H1 (cell line): ENCODE measurements at regions not wholly inside any gene's neighbourhood (a gene's known extent, or its start where the extent isn't known, plus 50 kb on each side); places are given as distances from the start of the nearest gene placed in this dataset.

Experiments
- CHD7 ChIP-seq: fragments of 300-600 bp; sonication (generic); IDR thresholded peaks from 2 replicates; pipeline ENCODE4 v1.7.1; 2012; ENCODE audit warnings: low read length, moderate library complexity, mild to moderate bottlenecking, inconsistent platforms; ENCODE audit not compliant: insufficient replicate concordance
- RAD21 ChIP-seq, 2 experiments: IDR thresholded peaks in 1 of 2; conservative IDR thresholded peaks in 1 of 2; 2 replicates each; pipeline ENCODE4 v1.6.1; 2011; ENCODE audit warnings: low read depth in 2 of 2, low read length in 2 of 2, improper control_type of control experiment in 1 of 2, inconsistent platforms in 1 of 2, mild to moderate bottlenecking in 1 of 2, moderate library complexity in 1 of 2

- TF ChIP-seq CHD7 = no peak
- 0 out of 4 replicates have a peak, but pooled peaks of 1 of the 2 experiments have one; percentile 3 for TF ChIP-seq RAD21 (IDR thresholded peaks at IDR 0.05 in 1 of 2, conservative IDR thresholded peaks at IDR 0.05 in 1 of 2; ENCODE audit: low read depth in 2 of 2, low read length in 2 of 2)
Observed at GRCh38 chr21:17454315-17455027, 58.4 kb upstream of the CXADR start (continued).
